HG02678 (cell line): ENCODE measurements at regions not wholly inside any gene's neighbourhood (a gene's known extent, or its start where the extent isn't known, plus 50 kb on each side); places are given as distances from the start of the nearest gene placed in this dataset.
"Not testable (repeated sequence)": the region's sequence is repeated elsewhere in the genome, so short reads cannot be mapped to it uniquely, and the experiment has no call there.

Source experiments
- ATAC-seq: cut with Tn5 transposase; IDR thresholded peaks from one replicate; pipeline ENCODE4 v1.9.1; 2021; ENCODE audit warnings: mild to moderate bottlenecking, moderate library complexity; ENCODE audit not compliant: unreplicated experiment

GRCh38 chr10:35778306-35778705, 136.2 kb upstream of the FZD8 start:
- ATAC-seq, result no peak

GRCh38 chr10:35776557-35776956, 134.5 kb upstream of the FZD8 start:
- ATAC-seq, result not testable (repeated sequence)

- no peak for ATAC-seq
Observed at GRCh38 chr10:35774109-35774508, 132.0 kb upstream of the FZD8 start.

GRCh38 chr10:35770817-35771355, 128.8 kb upstream of the FZD8 start:
- no peak for ATAC-seq

DNA sequence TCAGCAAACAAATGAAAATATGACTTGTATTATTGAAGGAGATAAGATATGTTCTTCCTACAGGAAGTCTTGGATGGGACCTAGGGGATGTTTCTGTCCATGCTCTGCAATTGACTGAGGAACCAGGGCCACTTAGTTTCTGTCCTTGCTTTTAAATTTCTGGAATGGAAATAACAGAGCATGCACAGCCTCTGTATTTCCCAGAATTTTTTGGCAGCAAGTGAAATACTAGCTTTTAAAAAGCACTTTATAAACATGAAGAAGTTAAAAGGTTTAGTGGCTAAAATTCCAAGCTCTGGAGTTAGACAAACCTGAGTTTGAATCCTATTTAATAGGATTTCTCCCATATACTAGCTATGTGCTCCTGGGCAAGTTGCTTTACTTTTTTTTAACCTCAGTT, 127.7 kb upstream of the FZD8 start:
- ATAC-seq, result no peak

GRCh38 chr10:35768731-35769130, 126.6 kb upstream of the FZD8 start:
- ATAC-seq, result no peak

GRCh38 chr10:35768011-35768410, 125.9 kb upstream of the FZD8 start:
- no peak for ATAC-seq

DNA sequence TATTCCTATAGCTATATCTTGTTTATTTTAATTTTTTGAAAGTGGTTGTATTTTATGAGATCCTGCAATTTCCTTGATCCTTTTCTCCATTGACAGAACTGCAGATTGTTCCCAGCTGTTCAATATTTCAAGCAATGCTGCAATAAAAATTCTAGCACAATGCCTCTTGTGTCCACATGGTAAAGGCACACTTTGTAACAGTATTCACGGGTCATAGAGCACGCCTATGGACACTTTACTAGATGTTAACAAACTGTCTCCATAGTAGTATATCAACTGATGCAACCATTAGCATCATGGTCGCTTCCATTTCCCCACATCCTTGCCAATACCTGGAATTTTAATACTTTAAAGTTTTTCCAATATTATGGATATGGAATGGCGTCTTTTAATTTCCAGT, 123.9 kb upstream of the FZD8 start:
- ATAC-seq, result no peak

DNA sequence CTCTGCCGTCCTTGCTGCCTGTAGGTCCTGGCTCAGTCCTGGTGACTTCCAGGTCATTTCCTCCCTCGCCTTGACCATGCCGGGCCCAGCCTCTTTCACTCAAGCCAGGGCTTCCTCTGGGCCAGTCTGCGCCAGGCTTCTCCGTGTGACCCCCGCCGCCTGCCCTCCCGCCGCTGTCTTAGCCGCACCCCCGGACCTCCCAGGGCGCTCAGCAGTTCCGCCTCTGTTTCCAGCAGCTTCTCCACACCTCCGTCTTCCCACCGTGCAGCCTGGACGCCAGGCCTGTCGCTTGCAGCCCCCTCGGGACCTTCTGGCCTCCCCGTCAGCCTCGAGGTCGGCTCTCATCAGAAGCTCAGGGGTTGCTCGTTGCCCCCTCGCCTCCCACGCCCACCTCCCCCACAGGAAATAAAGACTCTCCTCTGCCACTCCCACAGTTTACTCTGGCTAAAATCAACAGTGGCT, 123.0 kb upstream of the FZD8 start:
- ATAC-seq, result no peak

DNA sequence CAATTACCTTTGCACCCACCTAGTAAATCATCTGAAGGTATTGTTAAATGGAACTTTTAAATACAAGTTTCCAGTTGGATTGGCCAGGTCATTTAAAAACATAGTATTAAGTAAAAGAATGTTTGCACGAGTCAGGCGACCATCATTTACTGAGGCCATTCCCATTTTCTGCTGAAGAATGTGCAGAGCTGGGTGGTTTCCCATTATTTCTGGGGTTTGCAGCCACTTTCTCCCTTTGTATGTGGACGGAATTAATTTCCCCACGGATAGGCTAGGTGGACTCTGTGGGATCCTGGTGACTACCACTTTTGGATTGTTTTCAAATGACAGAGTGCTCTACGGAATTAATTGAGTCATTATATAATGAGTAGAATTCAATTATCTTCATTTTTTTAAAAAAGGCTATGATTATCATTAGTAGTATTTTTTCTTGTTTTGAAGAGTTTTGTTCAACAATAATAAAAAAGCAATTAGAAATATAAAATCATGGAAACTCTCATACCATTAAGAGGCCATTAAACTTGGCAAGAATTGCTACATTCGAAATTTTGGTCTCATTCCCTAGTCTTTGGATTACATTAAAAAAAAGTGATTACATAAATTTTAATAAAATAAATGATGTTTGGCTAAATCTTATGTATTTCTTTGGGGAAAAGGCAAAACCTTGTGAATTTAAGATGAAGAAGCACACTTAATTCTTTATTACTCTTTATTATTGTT, 120.4 kb upstream of the FZD8 start:
- no peak for ATAC-seq

GRCh38 chr10:35758076-35758475, 116.0 kb upstream of the FZD8 start:
- ATAC-seq, result no peak

GRCh38 chr10:35754519-35754918, 112.4 kb upstream of the FZD8 start:
- ATAC-seq, result no peak

GRCh38 chr10:35752469-35753461, 110.7 kb upstream of the FZD8 start:
- no peak for ATAC-seq

GRCh38 chr10:35751347-35751746, 109.3 kb upstream of the FZD8 start:
- no peak for ATAC-seq

DNA sequence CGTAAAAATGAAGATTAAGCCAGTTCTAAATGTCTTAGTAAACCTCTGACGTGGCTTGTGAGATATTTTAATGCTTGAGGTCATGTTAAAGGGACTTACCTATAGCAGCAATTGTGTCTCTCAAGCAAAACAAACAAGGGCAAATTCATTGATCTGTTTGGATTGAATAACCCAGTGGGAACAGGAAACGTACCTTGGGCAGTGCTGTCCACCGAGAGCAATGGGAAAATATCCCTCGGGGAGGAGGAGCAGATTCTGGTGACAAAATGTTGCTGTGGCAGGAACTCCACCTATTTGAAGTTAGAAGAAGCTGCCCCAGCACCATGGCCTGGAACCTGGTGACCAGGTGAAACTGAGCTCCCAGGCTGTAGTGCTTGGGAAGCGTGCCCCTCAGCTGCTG, 107.1 kb upstream of the FZD8 start:
- no peak for ATAC-seq

DNA sequence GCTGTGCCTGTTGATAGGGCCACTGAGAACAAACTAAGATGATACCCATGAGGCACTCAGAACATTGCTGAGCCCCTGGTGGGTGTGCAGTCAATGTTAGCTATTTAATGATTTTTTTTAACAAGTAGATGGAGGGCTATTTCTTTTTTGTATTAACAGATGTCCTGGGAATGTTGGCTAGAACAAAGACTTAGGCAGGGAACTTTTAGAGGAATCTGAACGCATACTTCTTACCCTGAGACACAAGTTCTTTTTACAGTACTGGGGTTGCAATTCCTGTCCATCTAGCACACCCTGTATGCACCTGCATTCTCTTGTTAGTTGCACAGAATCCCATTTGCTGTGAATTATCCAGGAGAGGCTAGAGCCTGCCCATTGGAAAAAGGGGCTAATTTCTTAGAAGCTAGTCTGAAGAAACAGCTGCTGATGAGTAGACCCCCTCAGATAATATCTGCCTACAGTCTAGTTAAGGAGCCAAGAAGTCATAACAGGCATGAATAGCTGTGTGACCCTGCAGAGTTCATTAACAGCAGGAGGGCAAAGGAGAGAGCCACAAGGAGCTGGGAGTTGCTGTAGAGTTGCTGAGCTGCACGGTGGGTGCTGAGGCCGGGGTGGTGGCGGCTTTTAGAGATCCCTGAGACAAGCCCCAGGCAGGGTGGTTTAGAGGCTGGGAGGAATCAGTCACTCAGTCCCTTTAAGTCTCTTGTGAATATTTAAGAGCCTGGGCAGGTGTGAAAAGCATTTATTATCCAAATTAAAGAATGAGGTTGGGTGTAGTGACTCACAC, 103.7 kb upstream of the FZD8 start:
- ATAC-seq, result no peak

DNA sequence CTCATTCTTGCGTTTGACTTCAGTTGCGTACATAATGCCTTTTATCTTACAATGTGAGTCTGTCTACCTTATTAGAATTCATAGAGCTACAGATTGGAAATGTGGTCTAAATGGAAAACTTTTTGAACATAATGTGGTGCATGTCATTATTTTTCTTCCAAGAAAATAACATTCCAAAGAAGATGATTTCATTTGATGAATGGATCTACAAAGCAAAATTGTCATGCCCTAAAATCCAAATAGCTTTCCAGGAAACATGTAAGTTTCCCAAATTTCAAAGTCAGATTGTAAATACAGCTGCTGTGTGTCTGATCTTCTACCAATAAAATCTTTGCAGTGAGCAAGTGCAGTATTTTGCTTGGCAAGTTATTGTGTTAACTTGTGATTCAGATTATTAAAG, 101.8 kb upstream of the FZD8 start:
- no peak for ATAC-seq

GRCh38 chr10:35743351-35743750, 101.3 kb upstream of the FZD8 start:
- ATAC-seq, result no peak

DNA sequence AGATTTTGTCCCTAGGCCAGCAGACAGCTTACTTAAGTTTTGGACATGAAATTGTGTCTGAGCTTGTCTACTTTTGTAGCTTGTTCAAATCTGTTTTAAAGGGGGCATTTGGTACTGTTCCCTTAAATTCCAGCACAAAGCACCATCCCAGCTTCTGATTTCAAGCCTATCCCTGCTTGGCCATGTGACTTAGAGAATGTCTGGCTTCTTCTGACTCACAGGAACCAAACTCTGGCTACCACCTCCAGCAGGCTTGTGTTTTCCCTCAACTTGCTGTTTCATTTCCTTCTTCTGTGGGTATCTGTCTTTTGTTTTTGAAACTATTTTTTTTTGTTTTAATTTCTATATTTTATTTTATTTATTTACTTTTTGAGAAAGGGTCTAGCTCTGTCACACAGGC, 97.9 kb upstream of the FZD8 start:
- ATAC-seq, result no peak

DNA sequence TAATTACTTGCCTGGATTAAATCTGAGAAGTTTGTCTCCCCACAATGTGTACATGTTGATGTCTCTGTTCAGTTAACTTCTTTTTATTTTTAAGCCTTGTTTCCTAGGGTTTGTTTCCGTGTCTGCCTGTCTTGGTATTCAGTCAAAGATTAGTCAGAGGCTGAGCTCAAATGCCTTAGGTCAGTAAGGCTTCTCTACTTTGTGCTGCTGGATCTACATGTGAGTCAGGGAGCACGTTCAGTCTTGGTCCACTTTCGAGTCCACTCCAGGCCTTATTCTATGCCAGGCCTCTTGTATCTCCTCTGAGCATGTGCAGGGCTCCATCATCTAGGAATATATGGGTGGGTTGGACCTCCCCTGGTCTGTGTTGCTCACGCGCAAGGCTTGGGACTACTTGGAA, 93.3 kb upstream of the FZD8 start:
- ATAC-seq, result no peak

- ATAC-seq, result no peak
Observed at GRCh38 chr10:35731828-35732227, 89.7 kb upstream of the FZD8 start.
